T-helper 17 cell (primary cell): ENCODE measurements at regions not wholly inside any gene's neighbourhood (a gene's known extent, or its start where the extent isn't known, plus 50 kb on each side); places are given as distances from the start of the nearest gene placed in this dataset.

Experiments used
- ATAC-seq: fragments of 150-1000 bp; cut with Tn5 transposase; 2 replicates; pipeline ENCODE4 v1.10.0; 2021; ENCODE audit warnings: mild to moderate bottlenecking, moderate library complexity
- DNase-seq, 3 donors: peaks; one replicate each; pipeline versions ENCODE4 v3.0.0 to v3.0.0-alpha.2; 2020 to 2021
- H3K9me3 ChIP-seq: one replicate; pipeline ENCODE4 v1.7.0; 2013; ENCODE audit warnings: low read length, mild to moderate bottlenecking; ENCODE audit not compliant: control insufficient read depth, poor library complexity, severe bottlenecking
- H3K27ac Mint-ChIP-seq: one replicate; pipeline ENCODE4 v1.8.0; 2022; ENCODE audit warnings: mild to moderate bottlenecking, moderate library complexity, mixed read lengths
- H3K27me3 Mint-ChIP-seq: one replicate; pipeline ENCODE4 v1.8.0; 2022; ENCODE audit warnings: mixed read lengths
- H3K36me3 Mint-ChIP-seq: one replicate; pipeline ENCODE4 v1.8.0; 2022; ENCODE audit warnings: low read depth, mixed read lengths
- H3K4me1 Mint-ChIP-seq: one replicate; pipeline ENCODE4 v1.8.0; 2022; ENCODE audit warnings: mild to moderate bottlenecking, mixed read lengths
- H3K4me3 Mint-ChIP-seq: one replicate; pipeline ENCODE4 v1.8.0; 2022; ENCODE audit warnings: mild to moderate bottlenecking, moderate library complexity, mixed read lengths

GRCh38 chr7:113996405-113996804 is 77.6 kb upstream of the PPP1R3A start:
- DNase-seq: no peak
- H3K4me3 Mint-ChIP-seq: no peak overlapping the region
- no peaks in the 10 kb centered on the region for H3K9me3 ChIP-seq
- no peaks in the 10 kb centered on the region for H3K36me3 Mint-ChIP-seq
- peaks cover 13% of the 10 kb centered on the region for H3K27me3 Mint-ChIP-seq
- no peak overlapping the region for H3K27ac Mint-ChIP-seq
- ATAC-seq: no peak
- H3K4me1 Mint-ChIP-seq: no peaks in the 10 kb centered on the region

DNA sequence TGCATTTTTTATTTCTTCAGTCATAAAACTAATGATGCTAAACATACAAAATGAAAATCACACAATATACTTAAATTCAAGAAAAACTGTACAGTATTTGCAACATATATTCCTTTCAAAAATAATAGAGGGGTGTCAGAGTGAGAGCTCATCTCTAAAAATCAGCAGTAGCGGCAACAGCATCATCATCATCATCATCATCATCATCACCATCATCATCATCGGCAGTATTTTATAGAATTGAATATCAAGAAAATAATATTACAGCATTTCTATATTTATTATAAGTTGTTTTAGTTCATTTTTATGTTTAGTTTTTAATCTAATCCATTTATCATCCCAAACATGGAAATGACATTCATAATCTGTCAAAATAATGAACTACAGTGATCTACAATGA is 67.4 kb upstream of the PPP1R3A start:
- Mint-ChIP-seq H3K4me1 (no peaks in the 10 kb centered on the region), H3K4me3 (no peak overlapping the region), H3K27ac (no peak overlapping the region), H3K36me3 (no peaks in the 10 kb centered on the region), H3K27me3 (peaks cover 24% of the 10 kb centered on the region)
- ATAC-seq (no peak), DNase-seq (no peak)
- H3K9me3 ChIP-seq: no peaks in the 10 kb centered on the region

- Mint-ChIP-seq H3K4me1 (no peaks in the 10 kb centered on the region), H3K27me3 (peaks cover 16% of the 10 kb centered on the region), H3K27ac (no peak overlapping the region), H3K36me3 (no peaks in the 10 kb centered on the region), H3K4me3 (no peak overlapping the region)
- no peak for ATAC-seq
- no peak for DNase-seq
- H3K9me3 ChIP-seq: no peaks in the 10 kb centered on the region
Measured at GRCh38 chr7:113976508-113976907, 57.7 kb upstream of the PPP1R3A start.

DNA sequence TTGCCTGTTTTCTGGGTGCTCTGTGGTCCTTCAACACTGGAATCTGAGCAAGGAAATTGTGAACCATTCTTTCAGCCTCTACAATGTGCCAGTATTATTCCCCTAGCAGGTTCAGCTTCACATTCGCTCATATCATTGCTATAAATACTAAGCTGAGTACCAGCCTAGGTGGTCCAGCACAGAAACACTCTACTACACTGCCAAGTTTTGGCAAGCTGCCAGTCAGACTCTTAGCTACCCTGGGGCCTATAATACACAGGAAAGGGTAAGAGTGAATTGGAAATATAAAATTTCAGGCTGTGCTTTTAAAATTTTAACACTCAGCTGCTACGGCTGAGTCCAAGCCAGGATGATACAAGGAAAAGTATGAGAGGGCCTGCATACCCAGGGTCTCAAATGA is 49.9 kb upstream of the PPP1R3A start:
- DNase-seq: no peak
- Mint-ChIP-seq H3K4me3 (no peak overlapping the region), H3K27ac (no peak overlapping the region), H3K4me1 (no peaks in the 10 kb centered on the region), H3K27me3 (no peaks in the 10 kb centered on the region), H3K36me3 (no peaks in the 10 kb centered on the region)
- ATAC-seq: no peak
- H3K9me3 ChIP-seq: no peaks in the 10 kb centered on the region
